IMR-90 (cell line): ENCODE measurements at regions not wholly inside any gene's neighbourhood (a gene's known extent, or its start where the extent isn't known, plus 50 kb on each side); places are given as distances from the start of the nearest gene placed in this dataset.

Source experiments
- BHLHE40 ChIP-seq: fragments of 150-350 bp; IDR thresholded peaks from 2 replicates; pipeline ENCODE4 v1.6.1; 2016; ENCODE audit warnings: mild to moderate bottlenecking, low read depth, low read length
- CHD1 ChIP-seq: IDR thresholded peaks from 2 replicates; pipeline ENCODE4 v1.6.1; 2012; ENCODE audit warnings: low read depth, low read length, improper control_type of control experiment
- CTCF ChIP-seq: conservative IDR thresholded peaks from 2 replicates; pipeline ENCODE4 v1.5.1; 2012; ENCODE audit warnings: mild to moderate bottlenecking, low read depth, low read length, improper control_type of control experiment
- ELK1 ChIP-seq: fragments of 150-350 bp; IDR thresholded peaks from 2 replicates; pipeline ENCODE4 v1.6.1; 2016; ENCODE audit warnings: low read depth, mild to moderate bottlenecking, low read length, moderate library complexity, borderline replicate concordance
- FOS ChIP-seq: fragments of 150-350 bp; IDR thresholded peaks from 2 replicates; pipeline ENCODE4 v1.6.1; 2016; ENCODE audit warnings: low read depth, low read length
- MAFK ChIP-seq: IDR thresholded peaks from 2 replicates; pipeline ENCODE4 v1.6.1; 2012; ENCODE audit warnings: low read depth, low read length, improper control_type of control experiment
- MAZ ChIP-seq: IDR thresholded peaks from 2 replicates; pipeline ENCODE4 v1.6.1; 2012; ENCODE audit warnings: low read depth, mild to moderate bottlenecking, low read length, improper control_type of control experiment, moderate library complexity, borderline replicate concordance
- POLR2A ChIP-seq: IDR thresholded peaks from 2 replicates; pipeline ENCODE4 v1.6.1; 2012; ENCODE audit warnings: mild to moderate bottlenecking, low read depth, low read length
- SMC3 ChIP-seq: fragments of 150-350 bp; IDR thresholded peaks from 2 replicates; pipeline ENCODE4 v1.6.1; 2016; ENCODE audit warnings: low read depth, mild to moderate bottlenecking, antibody characterized with exemption, low read length, moderate library complexity
- TF ChIP-seq, protein P1 (sequence below): fragments of 150-350 bp; IDR thresholded peaks from 2 replicates; pipeline ENCODE4 v1.6.1; 2017; ENCODE audit warnings: mild to moderate bottlenecking, antibody characterized with exemption, low read length, low read depth

DNA sequence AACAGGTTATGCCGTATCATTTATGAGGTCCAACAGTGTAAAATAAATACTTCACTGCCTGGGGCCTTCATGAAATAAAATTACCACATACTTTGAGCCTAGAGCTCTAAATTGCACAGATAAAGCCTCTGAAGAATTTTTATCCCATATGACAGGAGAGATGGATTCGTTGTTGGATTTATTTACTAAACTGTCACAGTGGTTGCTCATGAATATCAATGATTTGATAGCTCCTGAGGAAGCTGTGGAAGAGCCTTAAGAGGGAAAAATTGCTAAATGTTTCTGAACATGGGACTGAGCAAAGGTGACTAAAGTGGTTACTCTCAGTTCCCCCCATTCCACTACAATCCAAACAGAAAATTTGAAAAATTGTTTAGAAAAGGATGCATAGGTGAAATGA is 558.9 kb upstream of the IL12A start:
- TF ChIP-seq CTCF (no peak), MAFK (no peak), POLR2A (no peak), FOS (no peak), MAZ (no peak), CHD1 (no peak), ELK1 (no peak), BHLHE40 (no peak), SMC3 (no peak)
- TF ChIP-seq, protein P1, sequence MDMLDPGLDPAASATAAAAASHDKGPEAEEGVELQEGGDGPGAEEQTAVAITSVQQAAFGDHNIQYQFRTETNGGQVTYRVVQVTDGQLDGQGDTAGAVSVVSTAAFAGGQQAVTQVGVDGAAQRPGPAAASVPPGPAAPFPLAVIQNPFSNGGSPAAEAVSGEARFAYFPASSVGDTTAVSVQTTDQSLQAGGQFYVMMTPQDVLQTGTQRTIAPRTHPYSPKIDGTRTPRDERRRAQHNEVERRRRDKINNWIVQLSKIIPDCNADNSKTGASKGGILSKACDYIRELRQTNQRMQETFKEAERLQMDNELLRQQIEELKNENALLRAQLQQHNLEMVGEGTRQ = no peak
